NCI-H69 (cell line): ENCODE measurements at regions not wholly inside any gene's neighbourhood (a gene's known extent, or its start where the extent isn't known, plus 50 kb on each side); places are given as distances from the start of the nearest gene placed in this dataset.
A peak's percentile ranks its signal among the peaks of the same experiment; 100 is the strongest.

Source experiments
- DNase-seq: peaks from one replicate; lab custom pipeline; 2025; lab: John Stamatoyannopoulos, UW

GRCh38 chr11:45089676-45090499 lies 56.6 kb upstream of the PRDM11 start:
- peak; percentile 68 for DNase-seq

- DNase-seq = no peak
These were observed 55.8 kb upstream of the PRDM11 start for GRCh38 chr11:45090607-45091006.

GRCh38 chr11:45091563-45092403 lies 54.7 kb upstream of the PRDM11 start:
- peak; percentile 53 for DNase-seq

GRCh38 chr11:45092404-45092785 lies 54.0 kb upstream of the PRDM11 start:
- no peak for DNase-seq

- DNase-seq = no peak
These were observed 53.3 kb upstream of the PRDM11 start for GRCh38 chr11:45092901-45093760.

- no peak for DNase-seq
These were observed 52.5 kb upstream of the PRDM11 start for GRCh38 chr11:45093761-45094455.

- peak; percentile 60 for DNase-seq
These were observed 51.3 kb upstream of the PRDM11 start for GRCh38 chr11:45094958-45095690.

GRCh38 chr11:45095691-45096010 lies 50.8 kb upstream of the PRDM11 start:
- DNase-seq = no peak

GRCh38 chr11:45096636-45097035 lies 49.8 kb upstream of the PRDM11 start:
- no peak for DNase-seq
